ENCODE measurements at regions not wholly inside any gene's neighbourhood (a gene's known extent, or its start where the extent isn't known, plus 50 kb on each side); places are given as distances from the start of the nearest gene placed in this dataset.

DNA sequence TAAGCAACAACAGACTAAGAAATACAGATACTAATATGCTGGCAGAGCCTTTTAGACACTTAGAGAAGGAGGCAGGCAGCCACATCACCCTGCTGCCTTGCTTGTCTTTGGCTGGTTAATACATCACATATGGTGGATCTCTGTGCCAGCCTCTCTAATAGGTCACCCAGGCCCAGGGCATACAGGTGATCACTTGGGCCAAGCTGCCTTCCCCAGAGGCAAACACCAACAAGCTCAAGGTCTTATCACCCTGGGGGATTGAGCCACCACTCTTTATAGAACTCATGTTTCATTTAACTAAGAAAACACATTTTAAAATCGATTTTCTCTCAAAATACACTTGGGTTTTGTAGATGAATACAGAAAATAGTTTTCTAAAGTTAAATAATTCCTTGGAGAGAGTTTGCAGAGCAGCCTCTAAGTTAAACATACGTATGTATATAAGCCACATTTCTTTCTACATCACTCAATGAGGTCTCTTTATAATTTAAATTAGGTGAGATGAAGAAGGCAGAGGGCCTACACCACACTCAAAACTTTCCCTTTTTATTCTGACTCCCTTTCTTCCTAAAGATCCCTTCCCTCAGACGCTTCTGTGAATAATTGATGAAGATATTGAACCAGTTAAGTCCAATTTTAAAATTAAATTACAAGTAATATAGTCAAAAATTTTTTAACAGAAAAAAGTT lies 556.8 kb upstream of the GHITM start:
- BruUV-seq (replicated peaks): no TSS peak
- Histone ChIP-seq H3K27me3 (ENCODE audit: insufficient read depth, low read length) (no peaks in the 10 kb centered on the region), H2AFZ (ENCODE audit: low read depth, low read length, poor library complexity, severe bottlenecking) (no peak overlapping the region), H3K36me3 (ENCODE audit: control insufficient read depth in 1 of 2, insufficient read depth in 2 of 2, low read length in 2 of 2) (no peaks in the 10 kb centered on the region), H3K4me3 (replicated peaks in 1 of 2; ENCODE audit: low read depth in 1 of 2, low read length in 2 of 2) (no peak overlapping the region), H3K27ac (ENCODE audit: low read depth, low read length) (no peak overlapping the region), H3K79me2 (ENCODE audit: insufficient read depth, low read length) (no peaks in the 10 kb centered on the region), H3K9me3 (ENCODE audit: control insufficient read depth in 1 of 2, insufficient read depth in 1 of 2, low read depth in 1 of 2, low read length in 2 of 2) (peaks cover 0 to 15% of the 10 kb centered on the region in 2 experiments; a peak in 2 of 4 replicates), H3K9ac (ENCODE audit: low read length) (no peak overlapping the region), H3K9me2 (ENCODE audit: insufficient read depth) (no peaks in the 10 kb centered on the region), H3K4me1 (ENCODE audit: control insufficient read depth in 1 of 2, insufficient read depth in 2 of 2, low read length in 2 of 2) (no peaks in the 10 kb centered on the region), H3K4me2 (ENCODE audit: low read length) (no peak overlapping the region), H4K20me1 (ENCODE audit: insufficient read depth) (no peaks in the 10 kb centered on the region)
- intact Hi-C loops (cut with micrococcal nuclease): no loop called here
- ChIA-PET POLR2A (no interaction called here), CTCF (no interaction called here), RAD21 (ENCODE audit: low non-redundant PET in 1 of 2, low total read pairs in 2 of 2, uncharacterized antibody in 2 of 2, unreplicated experiment in 2 of 2) (no interaction called here)
- ATAC-seq (no peak), DNase-seq (ENCODE audit: low read depth, low spot score) (no peak)
- TF ChIP-seq ZNF274 (IDR thresholded peaks at IDR 0.05; ENCODE audit: low read depth, low read length) (no peak), CTCF (IDR thresholded peaks at IDR 0.05 in 2 of 3, conservative IDR thresholded peaks at IDR 0.05 in 1 of 3; ENCODE audit: borderline replicate concordance in 1 of 3, insufficient read depth in 1 of 3, low read depth in 2 of 3, low read length in 2 of 3) (no peak), SRF (IDR thresholded peaks at IDR 0.05; ENCODE audit: low read depth) (no peak), ZFX (IDR thresholded peaks at IDR 0.05) (no peak), RAD21 (IDR thresholded peaks at IDR 0.05; ENCODE audit: low read depth) (no peak)

GRCh38 chr10:83585686-83586085 lies 553.6 kb upstream of the GHITM start:
- intact Hi-C loops (cut with micrococcal nuclease): no loop called here
- Histone ChIP-seq H3K79me2 (ENCODE audit: insufficient read depth, low read length) (no peaks in the 10 kb centered on the region), H3K27ac (ENCODE audit: low read depth, low read length) (no peak overlapping the region), H3K9me2 (ENCODE audit: insufficient read depth) (no peaks in the 10 kb centered on the region), H3K9me3 (ENCODE audit: control insufficient read depth in 1 of 2, insufficient read depth in 1 of 2, low read depth in 1 of 2, low read length in 2 of 2) (peaks cover 0 to 18% of the 10 kb centered on the region in 2 experiments; a peak in 2 of 4 replicates), H3K36me3 (ENCODE audit: control insufficient read depth in 1 of 2, insufficient read depth in 2 of 2, low read length in 2 of 2) (no peaks in the 10 kb centered on the region), H3K4me2 (ENCODE audit: low read length) (no peak overlapping the region), H4K20me1 (ENCODE audit: insufficient read depth) (no peaks in the 10 kb centered on the region), H3K4me3 (replicated peaks in 1 of 2; ENCODE audit: low read depth in 1 of 2, low read length in 2 of 2) (no peak overlapping the region), H3K9ac (ENCODE audit: low read length) (no peak overlapping the region), H3K27me3 (ENCODE audit: insufficient read depth, low read length) (no peaks in the 10 kb centered on the region), H3K4me1 (ENCODE audit: control insufficient read depth in 1 of 2, insufficient read depth in 2 of 2, low read length in 2 of 2) (no peaks in the 10 kb centered on the region), H2AFZ (ENCODE audit: low read depth, low read length, poor library complexity, severe bottlenecking) (no peak overlapping the region)
- RAD21 ChIA-PET (ENCODE audit: low non-redundant PET in 1 of 2, low total read pairs in 2 of 2, uncharacterized antibody in 2 of 2, unreplicated experiment in 2 of 2): no interaction called here
- DNase-seq (ENCODE audit: low read depth, low spot score) (no peak), ATAC-seq (no peak)
- BruUV-seq (replicated peaks): no TSS peak
- CTCF ChIA-PET: no interaction called here
- POLR2A ChIA-PET: no interaction called here
- no peak for TF ChIP-seq ELF1 (IDR thresholded peaks at IDR 0.05; ENCODE audit: borderline replicate concordance, low read depth)
- no peak for TF ChIP-seq EZH2 (IDR thresholded peaks at IDR 0.05)
- TF ChIP-seq POLR2A (IDR thresholded peaks at IDR 0.05; ENCODE audit: borderline replicate concordance, extremely low read depth, insufficient read depth, insufficient read length): no peak
- TF ChIP-seq SIN3A (IDR thresholded peaks at IDR 0.05; ENCODE audit: low read depth): no peak
- TF ChIP-seq JUND (IDR thresholded peaks at IDR 0.05): no peak
- no peak for TF ChIP-seq ZNF274 (IDR thresholded peaks at IDR 0.05; ENCODE audit: low read depth, low read length)
- no peak for TF ChIP-seq REST (IDR thresholded peaks at IDR 0.05; ENCODE audit: low read depth)
- no peak for TF ChIP-seq EZH2phosphoT487 (IDR thresholded peaks at IDR 0.05; ENCODE audit: borderline replicate concordance)
- TF ChIP-seq ZFX (IDR thresholded peaks at IDR 0.05): no peak

Data from HCT116 (cell line).